Transverse colon (tissue), 4 donors: ENCODE measurements at regions not wholly inside any gene's neighbourhood (a gene's known extent, or its start where the extent isn't known, plus 50 kb on each side); places are given as distances from the start of the nearest gene placed in this dataset.

ENCODE experiments used
- DNase-seq: peaks from one replicate; pipeline ENCODE4 v3.0.0-alpha.2; 2019
- H3K27ac ChIP-seq, 4 donors: fragments of 200-600 bp; sonication (generic); 2 replicates each; pipeline ENCODE4 v1.5.1; 2016 to 2018; ENCODE audit warnings: inconsistent platforms in 4 of 4
- H3K27me3 ChIP-seq: fragments of 200-600 bp; sonication (generic); 2 replicates; pipeline ENCODE4 v1.5.1; 2017; ENCODE audit warnings: inconsistent platforms
- H3K36me3 ChIP-seq, 4 donors: fragments of 200-600 bp; sonication (generic); 2 replicates each; pipeline ENCODE4 v1.5.1; 2017 to 2019; ENCODE audit warnings: inconsistent platforms in 4 of 4
- H3K4me1 ChIP-seq, 4 donors: fragments of 200-600 bp; sonication (generic); 2 replicates each; pipeline ENCODE4 v1.5.1; 2017 to 2020; ENCODE audit warnings: inconsistent platforms in 4 of 4
- H3K4me3 ChIP-seq, 4 donors: fragments of 200-600 bp; sonication (generic); 1 replicate in 1 of 4; 2 replicates in 3 of 4; pipeline versions ENCODE4 v1.5.1 to v1.6.1; 2017 to 2019; ENCODE audit warnings: inconsistent platforms in 4 of 4
- H3K9me3 ChIP-seq, 2 donors: fragments of 200-600 bp; sonication (generic); 2 replicates each; pipeline ENCODE4 v1.5.1; 2017 to 2019; ENCODE audit warnings: inconsistent platforms in 2 of 2
- CTCF ChIP-seq, 5 experiments: fragments of 200-600 bp in 3 of 5; fragments of 450-650 bp in 2 of 5; sonication (generic) in 3 of 5; IDR thresholded peaks; 1 replicate in 2 of 5; 2 replicates in 3 of 5; pipeline ENCODE4 v1.5.1; 2016 to 2017; ENCODE audit warnings: antibody characterized with exemption in 5 of 5, inconsistent platforms in 3 of 5, mild to moderate bottlenecking in 2 of 5, moderate library complexity in 1 of 5
- EP300 ChIP-seq: sonication (generic); formaldehyde crosslinking; IDR thresholded peaks from one replicate; pipeline ENCODE4 v1.6.1; 2017; ENCODE audit warnings: antibody characterized with exemption, low read depth
- POLR2A ChIP-seq: fragments of 450-650 bp; IDR thresholded peaks from one replicate; pipeline ENCODE4 v1.6.1; 2016; ENCODE audit warnings: antibody characterized with exemption, mild to moderate bottlenecking, moderate library complexity
- POLR2AphosphoS5 ChIP-seq, 3 donors: sonication (generic); formaldehyde crosslinking; IDR thresholded peaks; one replicate each; pipeline ENCODE4 v1.6.1; 2016; ENCODE audit warnings: antibody characterized with exemption in 3 of 3
- WGBS, 2 donors: methylation state at CpG; one replicate each; pipeline ENCODE4 v1.1.5; 2018; ENCODE audit warnings: low coverage in 1 of 2; 5-methylcytosine and 5-hydroxymethylcytosine counted together
- in situ Hi-C, 4 donors: fragments of 200-750 bp; cut with MboI; loops; one replicate each; pipeline versions ENCODE4 v1.15.0 to v1.15.1; 2017; ENCODE audit warnings: low sequenced_read_pairs in 3 of 4, low pct_ligation_motif_present in 1 of 4, low pct_unique_long_range_greater_than_20kb in 1 of 4
- intact Hi-C: fragments of 100-400 bp; cut with DNase I; formaldehyde crosslinking; loops from one replicate; pipeline ENCODE4 v1.15.1; 2023; ENCODE audit warnings: low total_unique reads

GRCh38 chr9:75445144-75445543, 356.8 kb downstream of the OSTF1 start:
- H3K36me3 ChIP-seq, result no peaks in the 10 kb centered on the region
- intact Hi-C loops, result no loop called here
- no peaks in the 10 kb centered on the region for H3K9me3 ChIP-seq
- H3K27ac ChIP-seq, result no peak overlapping the region
- no peaks in the 10 kb centered on the region for H3K27me3 ChIP-seq
- in situ Hi-C loops, result no loop called here
- DNase-seq, result no peak
- H3K4me3 ChIP-seq, result no peak overlapping the region
- peaks cover 0 to 16% (median 9%) of the 10 kb centered on the region in 4 donors for H3K4me1 ChIP-seq
- TF ChIP-seq POLR2AphosphoS5 (IDR thresholded peaks at IDR 0.05) (no peak), EP300 (no peak), CTCF (IDR thresholded peaks at IDR 0.05) (no peak), POLR2A (no peak)

GRCh38 chr9:75447281-75447680, 359.0 kb downstream of the OSTF1 start:
- 88 to 93% methylated on average over 1 of the region's 1 CpG for WGBS, 2 donors
- DNase-seq, result no peak
- no peaks in the 10 kb centered on the region for H3K9me3 ChIP-seq
- intact Hi-C loops (no loop called here), in situ Hi-C loops (no loop called here)
- TF ChIP-seq POLR2AphosphoS5 (IDR thresholded peaks at IDR 0.05) (no peak), EP300 (no peak), POLR2A (no peak), CTCF (IDR thresholded peaks at IDR 0.05) (no peak)
- no peaks in the 10 kb centered on the region for H3K27me3 ChIP-seq
- no peaks in the 10 kb centered on the region for H3K36me3 ChIP-seq
- H3K4me3 ChIP-seq, result no peak overlapping the region
- H3K4me1 ChIP-seq, result peaks cover 0 to 24% (median 5%) of the 10 kb centered on the region in 4 donors
- H3K27ac ChIP-seq, result no peak overlapping the region

- H3K4me1 ChIP-seq, result peaks cover 0 to 27% (median 5%) of the 10 kb centered on the region in 4 donors
- in situ Hi-C loops (no loop called here), intact Hi-C loops (no loop called here)
- no peaks in the 10 kb centered on the region for H3K27me3 ChIP-seq
- peak overlapping the region in 3 of 4 donors; percentile 20 to 32 (median 31) for H3K27ac ChIP-seq
- 0 to 44% methylated on average over 1 to 2 of the region's 2 CpGs for whole genome bisulfite sequencing, 2 donors
- DNase-seq, result peak; percentile 23
- H3K4me3 ChIP-seq, result no peak overlapping the region
- H3K36me3 ChIP-seq, result no peaks in the 10 kb centered on the region
- no peaks in the 10 kb centered on the region for H3K9me3 ChIP-seq
- TF ChIP-seq CTCF (IDR thresholded peaks at IDR 0.05), result no peak
- no peak for TF ChIP-seq EP300
- TF ChIP-seq POLR2AphosphoS5 (IDR thresholded peaks at IDR 0.05), result no peak
- TF ChIP-seq POLR2A, result no peak
Measured at GRCh38 chr9:75448281-75448680, 360.0 kb downstream of the OSTF1 start.

- Histone ChIP-seq H3K27me3 (no peaks in the 10 kb centered on the region), H3K9me3 (no peaks in the 10 kb centered on the region), H3K4me1 (peaks cover 0 to 27% (median 5%) of the 10 kb centered on the region in 4 donors), H3K36me3 (no peaks in the 10 kb centered on the region), H3K27ac (peak overlapping the region in 1 of 4 donors; percentile 20), H3K4me3 (no peak overlapping the region)
- WGBS, 2 donors, result 86 to 92% methylated on average over 2 of the region's 2 CpGs
- TF ChIP-seq POLR2AphosphoS5 (IDR thresholded peaks at IDR 0.05) (no peak), POLR2A (no peak), CTCF (IDR thresholded peaks at IDR 0.05) (no peak), EP300 (no peak)
- DNase-seq, result no peak
- intact Hi-C loops, result no loop called here
- in situ Hi-C loops, result no loop called here
Measured at GRCh38 chr9:75448955-75449354, 360.6 kb downstream of the OSTF1 start.
